ENCODE measurements at regions not wholly inside any gene's neighbourhood (a gene's known extent, or its start where the extent isn't known, plus 50 kb on each side); places are given as distances from the start of the nearest gene placed in this dataset.

GRCh38 chr11:106231591-106231990 is 154.1 kb downstream of the AASDHPPT start:
- H3K9ac ChIP-seq (replicated peaks; ENCODE audit: extremely low read depth, insufficient read depth, low read length): no peak overlapping the region
- FAIRE-seq: no peak
- no peaks in the 10 kb centered on the region for H3K27me3 ChIP-seq (ENCODE audit: control insufficient read depth in 2 of 2, insufficient read depth in 2 of 2, low read length in 2 of 2)
- peaks cover 2% of the 10 kb centered on the region for H3K9me3 ChIP-seq (replicated peaks; ENCODE audit: control insufficient read depth, insufficient read depth, low read length)
- no peak for DNase-seq (ENCODE audit: low read depth, low spot score)
- H3K4me3 ChIP-seq (replicated peaks in 1 of 3; ENCODE audit: insufficient read depth in 1 of 3, low read depth in 1 of 3, low read length in 3 of 3): no peak overlapping the region
- dilution Hi-C loops (cut with MboI; ENCODE audit: extremely low pct_ligation_motif_present, low sequenced_read_pairs): no loop called here
- POLR2A ChIA-PET: no interaction called here
- H3K79me2 ChIP-seq (ENCODE audit: control insufficient read depth, insufficient read depth, low read length): no peaks in the 10 kb centered on the region
- intact Hi-C loops (cut with micrococcal nuclease): no loop called here
- CTCF ChIA-PET: no interaction called here
- no peak overlapping the region for H3K27ac ChIP-seq (ENCODE audit: insufficient read depth, low read depth, low read length)
- no peaks in the 10 kb centered on the region for H3K9me1 ChIP-seq (replicated peaks; ENCODE audit: control insufficient read depth, extremely low read depth, insufficient read depth, low read length)
- H2AFZ ChIP-seq (ENCODE audit: low read depth, low read length): no peak overlapping the region
- no peaks in the 10 kb centered on the region for H4K20me1 ChIP-seq (replicated peaks; ENCODE audit: control insufficient read depth, extremely low read depth, insufficient read depth, low read length)
- TF ChIP-seq FOS (IDR thresholded peaks at IDR 0.05; ENCODE audit: borderline replicate concordance, insufficient read depth, low read length) (no peak), GATA2 (IDR thresholded peaks at IDR 0.05; ENCODE audit: insufficient read depth, insufficient read length, low read depth, low read length) (no peak), POLR2AphosphoS5 (IDR thresholded peaks at IDR 0.05; ENCODE audit: insufficient read depth, low read depth, low read length) (no peak), MYC (IDR thresholded peaks at IDR 0.05; ENCODE audit: low read depth, low read length) (no peak), MAX (IDR thresholded peaks at IDR 0.05; ENCODE audit: insufficient read depth, insufficient read length) (no peak), CTCF (IDR thresholded peaks at IDR 0.05; ENCODE audit: extremely low read depth in 1 of 2, insufficient read depth in 1 of 2, low read depth in 1 of 2, low read length in 2 of 2) (no peak)
- no TSS peak for BruUV-seq (replicated peaks)
- H3K4me2 ChIP-seq (ENCODE audit: insufficient read depth, low read length): no peak overlapping the region
- H3K4me1 ChIP-seq (ENCODE audit: control insufficient read depth, extremely low read depth, insufficient read depth, low read length): no peaks in the 10 kb centered on the region
- H3K36me3 ChIP-seq (ENCODE audit: control insufficient read depth in 2 of 2, extremely low read depth in 1 of 2, insufficient read depth in 2 of 2, low read length in 2 of 2): no peaks in the 10 kb centered on the region

GRCh38 chr11:106233191-106233590 is 155.7 kb downstream of the AASDHPPT start:
- peaks cover 2% of the 10 kb centered on the region for H3K9me3 ChIP-seq (replicated peaks; ENCODE audit: control insufficient read depth, insufficient read depth, low read length)
- no peak overlapping the region for H3K9ac ChIP-seq (replicated peaks; ENCODE audit: extremely low read depth, insufficient read depth, low read length)
- no peak overlapping the region for H3K4me2 ChIP-seq (ENCODE audit: insufficient read depth, low read length)
- no peak overlapping the region for H2AFZ ChIP-seq (ENCODE audit: low read depth, low read length)
- POLR2A ChIA-PET: no interaction called here
- H3K27me3 ChIP-seq (ENCODE audit: control insufficient read depth in 2 of 2, insufficient read depth in 2 of 2, low read length in 2 of 2): no peaks in the 10 kb centered on the region
- no peaks in the 10 kb centered on the region for H3K79me2 ChIP-seq (ENCODE audit: control insufficient read depth, insufficient read depth, low read length)
- FAIRE-seq (no peak), DNase-seq (ENCODE audit: low read depth, low spot score) (no peak)
- no peaks in the 10 kb centered on the region for H3K4me1 ChIP-seq (ENCODE audit: control insufficient read depth, extremely low read depth, insufficient read depth, low read length)
- intact Hi-C loops (cut with micrococcal nuclease) (no loop called here), dilution Hi-C loops (cut with MboI; ENCODE audit: extremely low pct_ligation_motif_present, low sequenced_read_pairs) (no loop called here)
- TF ChIP-seq MAX (IDR thresholded peaks at IDR 0.05; ENCODE audit: insufficient read depth, insufficient read length): no peak
- TF ChIP-seq POLR2AphosphoS5 (IDR thresholded peaks at IDR 0.05; ENCODE audit: insufficient read depth, low read depth, low read length): no peak
- TF ChIP-seq POLR2A (IDR thresholded peaks at IDR 0.05; ENCODE audit: low read depth, low read length): no peak
- no peak for TF ChIP-seq JUN (IDR thresholded peaks at IDR 0.05; ENCODE audit: borderline replicate concordance, insufficient read depth, insufficient read length, low read depth)
- no peak for TF ChIP-seq MYC (IDR thresholded peaks at IDR 0.05; ENCODE audit: low read depth, low read length)
- no peak for TF ChIP-seq FOS (IDR thresholded peaks at IDR 0.05; ENCODE audit: borderline replicate concordance, insufficient read depth, low read length)
- no peak for TF ChIP-seq CTCF (IDR thresholded peaks at IDR 0.05; ENCODE audit: extremely low read depth in 1 of 2, insufficient read depth in 1 of 2, low read depth in 1 of 2, low read length in 2 of 2)
- TF ChIP-seq GATA2 (IDR thresholded peaks at IDR 0.05; ENCODE audit: insufficient read depth, insufficient read length, low read depth, low read length): no peak
- no peak for TF ChIP-seq EZH2 (IDR thresholded peaks at IDR 0.05; ENCODE audit: borderline replicate concordance, low read depth, low read length, severe bottlenecking)
- H3K36me3 ChIP-seq (ENCODE audit: control insufficient read depth in 2 of 2, extremely low read depth in 1 of 2, insufficient read depth in 2 of 2, low read length in 2 of 2): no peaks in the 10 kb centered on the region
- no TSS peak for BruUV-seq (replicated peaks)
- no peak overlapping the region for H3K27ac ChIP-seq (ENCODE audit: insufficient read depth, low read depth, low read length)
- CTCF ChIA-PET: no interaction called here
- no peaks in the 10 kb centered on the region for H4K20me1 ChIP-seq (replicated peaks; ENCODE audit: control insufficient read depth, extremely low read depth, insufficient read depth, low read length)
- no peaks in the 10 kb centered on the region for H3K9me1 ChIP-seq (replicated peaks; ENCODE audit: control insufficient read depth, extremely low read depth, insufficient read depth, low read length)
- no peak overlapping the region for H3K4me3 ChIP-seq (replicated peaks in 1 of 3; ENCODE audit: insufficient read depth in 1 of 3, low read depth in 1 of 3, low read length in 3 of 3)

Measured in endothelial cell of umbilical vein (primary cell).